H1 (cell line): ENCODE measurements at regions not wholly inside any gene's neighbourhood (a gene's known extent, or its start where the extent isn't known, plus 50 kb on each side); places are given as distances from the start of the nearest gene placed in this dataset.

Source experiments
- CTCF ChIA-PET: fragments of 300-600 bp; sonication (Branson Sonifier 250); formaldehyde crosslinking; loops from one replicate; lab custom pipeline; 2021; ENCODE audit not compliant: partially characterized antibody; lab: Charles Lee
- POLR2A ChIA-PET: fragments of 300-600 bp; sonication (Branson Sonifier 250); formaldehyde crosslinking; loops from one replicate; lab custom pipeline; 2021; ENCODE audit warnings: inconsistent platforms; ENCODE audit not compliant: partially characterized antibody; lab: Charles Lee
- DNase-seq, 2 experiments: peaks; one replicate each; pipeline versions ENCODE4 v3.0.0 to v3.0.0-alpha.2; 2010 to 2022; ENCODE audit warnings: low spot score in 2 of 2, low read depth in 1 of 2, mixed read lengths in 1 of 2
- FAIRE-seq: peaks from 2 replicates; lab custom pipeline; 2011; peaks lifted over from hg19 to GRCh38; lab: Jason Lieb, UNC
- H2AFZ ChIP-seq: 2 replicates; pipeline ENCODE4 v1.8.1; 2012; ENCODE audit warnings: low read length, inconsistent platforms
- H2AK5ac ChIP-seq: 2 replicates; pipeline ENCODE4 v1.6.1; 2013; ENCODE audit warnings: low read depth, low read length
- H2BK120ac ChIP-seq: replicated peaks from 2 replicates; pipeline ENCODE3; 2013; ENCODE audit warnings: low read depth, low read length, inconsistent platforms
- H2BK12ac ChIP-seq: 2 replicates; pipeline ENCODE4 v1.6.1; 2013; ENCODE audit warnings: low read depth, low read length
- H2BK15ac ChIP-seq: 2 replicates; pipeline ENCODE4 v1.6.1; 2013; ENCODE audit warnings: low read length
- H2BK20ac ChIP-seq: 2 replicates; pipeline ENCODE4 v1.6.1; 2013; ENCODE audit warnings: low read length
- H2BK5ac ChIP-seq: 2 replicates; pipeline ENCODE4 v1.6.1; 2013; ENCODE audit warnings: low read depth, low read length
- H3K14ac ChIP-seq: 2 replicates; pipeline ENCODE4 v1.6.1; 2013; ENCODE audit warnings: inconsistent platforms; ENCODE audit not compliant: insufficient read length
- H3K18ac ChIP-seq: 2 replicates; pipeline ENCODE4 v1.6.1; 2013; ENCODE audit warnings: low read length; ENCODE audit errors: extremely low read depth
- H3K23ac ChIP-seq: 2 replicates; pipeline ENCODE4 v1.6.1; 2013; ENCODE audit warnings: inconsistent platforms; ENCODE audit not compliant: insufficient read length
- H3K23me2 ChIP-seq: 2 replicates; pipeline ENCODE4 v1.6.1; 2013; ENCODE audit warnings: low read depth, low read length
- H3K27ac ChIP-seq: 2 replicates; pipeline ENCODE4 v1.6.1; 2011; ENCODE audit warnings: low read depth, low read length, inconsistent platforms
- H3K27me3 ChIP-seq, 4 experiments: replicated peaks in 1 of 4; 1 replicate in 1 of 4; 2 replicates in 3 of 4; pipeline versions ENCODE4 v1.6.1 to v1.8.1; 2011 to 2013; ENCODE audit warnings: low read length in 3 of 4, mild to moderate bottlenecking in 3 of 4, inconsistent platforms in 2 of 4, mixed read lengths in 2 of 4, moderate library complexity in 1 of 4; ENCODE audit not compliant: control insufficient read depth in 3 of 4, insufficient read depth in 3 of 4; ENCODE audit errors: extremely low read depth in 1 of 4
- H3K36me3 ChIP-seq, 4 experiments: 2 replicates each; pipeline versions ENCODE4 v1.6.1 to v1.8.1; 2011 to 2013; ENCODE audit warnings: mild to moderate bottlenecking in 4 of 4, low read length in 3 of 4, moderate library complexity in 2 of 4, control low read depth in 1 of 4, inconsistent platforms in 1 of 4; ENCODE audit not compliant: insufficient read depth in 4 of 4, control insufficient read depth in 2 of 4
- H3K4ac ChIP-seq: replicated peaks from 2 replicates; pipeline ENCODE3; 2013; ENCODE audit warnings: low read length, low read depth, mixed read lengths, inconsistent platforms; ENCODE audit not compliant: insufficient read length
- H3K4me1 ChIP-seq, 4 experiments: replicated peaks in 1 of 4; 1 replicate in 1 of 4; 2 replicates in 3 of 4; pipeline versions ENCODE4 v1.6.1 to v1.8.1; 2011 to 2013; ENCODE audit warnings: low read length in 3 of 4, inconsistent platforms in 2 of 4, mixed read lengths in 1 of 4; ENCODE audit not compliant: insufficient read depth in 4 of 4, control insufficient read depth in 3 of 4
- H3K4me2 ChIP-seq, 2 experiments: 2 replicates each; pipeline versions ENCODE4 v1.6.1 to v1.8.1; 2011 to 2013; ENCODE audit warnings: low read depth in 2 of 2, low read length in 2 of 2, control low read depth in 1 of 2, inconsistent platforms in 1 of 2, mild to moderate bottlenecking in 1 of 2; ENCODE audit not compliant: insufficient read depth in 1 of 2
- H3K4me3 ChIP-seq, 4 experiments: fragments of 200-600, 300-600 bp in 1 of 4; sonication (generic), shearing (Covaris generic), sonication (Bioruptor Twin) in 1 of 4; 2 replicates each; pipeline versions ENCODE4 v1.5.1 to v1.8.1; 2011 to 2016; ENCODE audit warnings: low read length in 4 of 4, low read depth in 3 of 4, control low read depth in 2 of 4, inconsistent platforms in 2 of 4, mild to moderate bottlenecking in 2 of 4, mixed read lengths in 1 of 4, moderate library complexity in 1 of 4; ENCODE audit not compliant: insufficient read depth in 2 of 4; ENCODE audit errors: extremely low read depth in 1 of 4
- H3K56ac ChIP-seq: replicated peaks from 2 replicates; pipeline ENCODE3; 2013; ENCODE audit warnings: low read depth, mild to moderate bottlenecking, mixed read lengths, low read length, inconsistent platforms; ENCODE audit not compliant: insufficient read length
- H3K79me1 ChIP-seq: 2 replicates; pipeline ENCODE4 v1.6.1; 2013; ENCODE audit warnings: low read depth, low read length, control low read depth
- H3K79me2 ChIP-seq, 2 experiments: 2 replicates each; pipeline versions ENCODE4 v1.6.1 to v1.8.1; 2012 to 2013; ENCODE audit warnings: low read length in 2 of 2, mild to moderate bottlenecking in 2 of 2, inconsistent platforms in 1 of 2; ENCODE audit not compliant: insufficient read depth in 2 of 2, control insufficient read depth in 1 of 2
- H3K9ac ChIP-seq, 4 experiments: replicated peaks in 1 of 4; 1 replicate in 1 of 4; 2 replicates in 3 of 4; pipeline versions ENCODE4 v1.6.1 to v1.8.1; 2011 to 2013; ENCODE audit warnings: low read depth in 3 of 4, low read length in 3 of 4, control low read depth in 2 of 4, mild to moderate bottlenecking in 2 of 4, moderate library complexity in 2 of 4, inconsistent platforms in 1 of 4; ENCODE audit errors: extremely low read depth in 1 of 4
- H3K9me3 ChIP-seq, 2 experiments: 2 replicates each; pipeline versions ENCODE4 v1.6.1 to v1.8.1; 2012 to 2013; ENCODE audit warnings: mild to moderate bottlenecking in 2 of 2, moderate library complexity in 2 of 2, control low read depth in 1 of 2, inconsistent platforms in 1 of 2, low read depth in 1 of 2, low read length in 1 of 2, mixed read lengths in 1 of 2; ENCODE audit not compliant: insufficient read depth in 2 of 2
- H4K20me1 ChIP-seq, 2 experiments: replicated peaks in 1 of 2; 2 replicates each; pipeline versions ENCODE3 to v1.8.1; 2011 to 2013; ENCODE audit warnings: inconsistent platforms in 2 of 2, low read length in 2 of 2, mild to moderate bottlenecking in 1 of 2; ENCODE audit not compliant: insufficient read depth in 2 of 2, control insufficient read depth in 1 of 2
- H4K5ac ChIP-seq: 2 replicates; pipeline ENCODE4 v1.6.1; 2013; ENCODE audit warnings: low read length, low read depth, mixed read lengths, inconsistent platforms; ENCODE audit not compliant: insufficient read length
- H4K8ac ChIP-seq: 2 replicates; pipeline ENCODE4 v1.8.0; 2013; ENCODE audit warnings: mild to moderate bottlenecking, moderate library complexity, low read length, inconsistent platforms; ENCODE audit not compliant: insufficient read depth; ENCODE audit errors: extremely low read depth
- H4K91ac ChIP-seq: replicated peaks from 2 replicates; pipeline ENCODE3; 2013; ENCODE audit warnings: low read length, mixed read lengths, inconsistent platforms; ENCODE audit not compliant: insufficient read length
- CBX8 ChIP-seq: fragments of 300-800, 300-1000 bp; sonication (generic); IDR thresholded peaks from 2 replicates; pipeline ENCODE4 v1.7.1; 2016; ENCODE audit warnings: low read depth, low read length, borderline replicate concordance
- FOSL1 ChIP-seq: IDR thresholded peaks from 2 replicates; pipeline ENCODE4 v1.6.1; 2011; ENCODE audit warnings: mild to moderate bottlenecking, low read depth, low read length, moderate library complexity; ENCODE audit not compliant: insufficient read depth
- HDAC2 ChIP-seq, 2 experiments: fragments of 300-600 bp in 1 of 2; sonication (generic) in 1 of 2; IDR thresholded peaks; 2 replicates each; pipeline ENCODE4 v1.6.1; 2011 to 2012; ENCODE audit warnings: low read depth in 2 of 2, low read length in 2 of 2, mild to moderate bottlenecking in 2 of 2, moderate library complexity in 2 of 2, borderline replicate concordance in 1 of 2, inconsistent platforms in 1 of 2
- POLR2A ChIP-seq, 2 experiments: IDR thresholded peaks; 1 replicate in 1 of 2; 2 replicates in 1 of 2; pipeline ENCODE4 v1.6.1; 2011; ENCODE audit warnings: low read depth in 2 of 2, low read length in 2 of 2, mild to moderate bottlenecking in 2 of 2; ENCODE audit errors: control extremely low read depth in 1 of 2
- SAP30 ChIP-seq: fragments of 300-600 bp; sonication (generic); IDR thresholded peaks from 2 replicates; pipeline ENCODE4 v1.7.1; 2012; ENCODE audit warnings: low read length, moderate library complexity, mild to moderate bottlenecking, inconsistent platforms; ENCODE audit not compliant: insufficient read depth, insufficient replicate concordance
- SP4 ChIP-seq: IDR thresholded peaks from 2 replicates; pipeline ENCODE4 v1.6.1; 2012; ENCODE audit warnings: low read length, inconsistent platforms
- WGBS, 2 experiments: shearing (Covaris generic) in 1 of 2; methylation state at CpG; one replicate each; pipeline versions ENCODE4 v1.1.6 to v1.1.7; 2013 to 2015; ENCODE audit warnings: low lambda C conversion rate in 2 of 2, mixed read lengths in 2 of 2, inconsistent platforms in 1 of 2, low coverage in 1 of 2, missing lambda C conversion rate in 1 of 2; ENCODE audit not compliant: insufficient replicate concordance in 2 of 2, insufficient coverage in 1 of 2, insufficient read length in 1 of 2; ENCODE audit errors: extremely low coverage in 1 of 2, missing lambda C conversion rate in 1 of 2; 5-methylcytosine and 5-hydroxymethylcytosine counted together

DNA sequence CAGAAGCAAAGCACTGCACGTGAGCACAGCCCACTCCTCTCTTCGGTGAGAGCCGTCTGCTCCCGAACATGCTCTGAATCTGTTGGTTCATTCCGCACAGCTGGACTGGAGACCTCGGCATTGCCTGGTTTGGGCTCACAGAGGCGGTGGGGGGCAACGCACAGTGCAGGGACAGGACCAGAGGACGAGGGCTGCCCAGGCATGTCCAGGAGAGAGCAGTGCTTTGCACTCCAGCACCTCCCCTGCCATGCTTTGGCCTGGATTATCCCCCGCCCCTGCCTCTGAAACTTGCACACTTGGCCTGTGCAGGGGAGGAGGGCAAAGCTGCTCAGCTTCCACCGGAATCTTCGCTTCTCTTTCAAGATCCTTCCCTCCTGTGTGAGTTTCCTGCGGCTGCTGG is 536.5 kb downstream of the BRD1 start:
- Histone ChIP-seq H2BK12ac (peak overlapping the region; percentile 60; the same call in 1 of the 2 replicates), H2AFZ (peak overlapping the region; percentile 82; the same call in 1 of the 2 replicates), H4K5ac (no peak overlapping the region), H2AK5ac (no peak overlapping the region), H3K79me1 (no peaks in the 10 kb centered on the region), H3K14ac (no peak overlapping the region), H2BK15ac (0 out of 2 replicates have a peak overlapping the region, but pooled peaks have one; percentile 20), H3K4me2 (no peak overlapping the region), H3K4ac (no peak overlapping the region), H2BK120ac (no peak overlapping the region), H3K4me1 (peaks cover 0 to 4% (median 1%) of the 10 kb centered on the region in 4 experiments; a peak in 3 of 7 replicates), H3K23me2 (no peaks in the 10 kb centered on the region), H4K20me1 (no peaks in the 10 kb centered on the region), H3K27me3 (0 out of 7 replicates have a peak, but pooled peaks cover 0 to 2% (median 0%) of the 10 kb centered on the region in 4 experiments), H3K27ac (no peak overlapping the region), H4K91ac (peak overlapping the region; percentile 7), H3K9me3 (no peaks in the 10 kb centered on the region; a peak in 1 of 4 replicates), H3K36me3 (no peaks in the 10 kb centered on the region), H3K23ac (no peak overlapping the region), H4K8ac (peak overlapping the region; percentile 11; the same call in 1 of the 2 replicates), H3K79me2 (no peaks in the 10 kb centered on the region), H3K56ac (no peak overlapping the region), H3K9ac (no peak overlapping the region), H2BK20ac (no peak overlapping the region), H3K4me3 (no peak overlapping the region), H3K18ac (peak overlapping the region; percentile 22; the same call in 1 of the 2 replicates), H2BK5ac (no peak overlapping the region; the same call in 1 of the 2 replicates)
- 84% methylated on average over 13 of the region's 13 CpGs; no CpG with 5 or more reads in 1 of the 2 experiments for WGBS, 2 experiments
- no peak for FAIRE-seq
- ChIA-PET POLR2A (no interaction called here), CTCF (interaction anchor here (1.1 to 1.9 kb wide), 2 partner anchors 18 to 20 kb away, joined by 3 to 6 read pairs; no protein-coding TSS in a partner anchor)
- DNase-seq, result no peak
- TF ChIP-seq SP4 (no peak), CBX8 (no peak), SAP30 (no peak), POLR2A (IDR thresholded peaks at IDR 0.05; ENCODE audit: control extremely low read depth in 1 of 2, low read depth in 2 of 2, low read length in 2 of 2) (no peak), HDAC2 (IDR thresholded peaks at IDR 0.05; ENCODE audit: borderline replicate concordance in 1 of 2, low read depth in 2 of 2, low read length in 2 of 2) (no peak), FOSL1 (no peak)
